Fibroblast of gingiva (primary cell): ENCODE measurements at regions not wholly inside any gene's neighbourhood (a gene's known extent, or its start where the extent isn't known, plus 50 kb on each side); places are given as distances from the start of the nearest gene placed in this dataset.

Source experiments
- DNase-seq: peaks from one replicate; pipeline ENCODE4 v3.0.0-alpha.2; 2011; ENCODE audit warnings: low read depth

GRCh38 chr16:73569266-73569980, 521.5 kb upstream of the ZFHX3 start:
- no peak for DNase-seq

- DNase-seq, result no peak
These were observed 520.8 kb upstream of the ZFHX3 start for GRCh38 chr16:73568769-73569168.

- DNase-seq, result no peak
These were observed 518.0 kb upstream of the ZFHX3 start for GRCh38 chr16:73565925-73566324.

GRCh38 chr16:73565263-73565662, 517.3 kb upstream of the ZFHX3 start:
- no peak for DNase-seq

- no peak for DNase-seq
These were observed 515.8 kb upstream of the ZFHX3 start for GRCh38 chr16:73563709-73564108.

- DNase-seq, result no peak
These were observed 512.6 kb upstream of the ZFHX3 start for GRCh38 chr16:73560497-73560896.

GRCh38 chr16:73558219-73558618, 510.3 kb upstream of the ZFHX3 start:
- no peak for DNase-seq

- no peak for DNase-seq
These were observed 506.2 kb upstream of the ZFHX3 start for GRCh38 chr16:73553941-73554660.

- DNase-seq, result no peak
These were observed 502.2 kb upstream of the ZFHX3 start for GRCh38 chr16:73549984-73550631.

- DNase-seq, result no peak
These were observed 499.9 kb upstream of the ZFHX3 start for GRCh38 chr16:73547552-73548403.

GRCh38 chr16:73546341-73546845, 498.5 kb upstream of the ZFHX3 start:
- no peak for DNase-seq

GRCh38 chr16:73545755-73546154, 497.8 kb upstream of the ZFHX3 start:
- DNase-seq, result no peak

- DNase-seq, result no peak
These were observed 497.4 kb upstream of the ZFHX3 start for GRCh38 chr16:73545290-73545689.

- no peak for DNase-seq
These were observed 496.9 kb upstream of the ZFHX3 start for GRCh38 chr16:73544826-73545225.

GRCh38 chr16:73543970-73544599, 496.2 kb upstream of the ZFHX3 start:
- no peak for DNase-seq

- DNase-seq, result no peak
These were observed 495.5 kb upstream of the ZFHX3 start for GRCh38 chr16:73543331-73543969.

- no peak for DNase-seq
These were observed 495.0 kb upstream of the ZFHX3 start for GRCh38 chr16:73542885-73543284.

GRCh38 chr16:73537921-73538320, 490.0 kb upstream of the ZFHX3 start:
- no peak for DNase-seq

- DNase-seq, result no peak
These were observed 489.0 kb upstream of the ZFHX3 start for GRCh38 chr16:73536931-73537330.

- DNase-seq, result no peak
These were observed 483.1 kb upstream of the ZFHX3 start for GRCh38 chr16:73531021-73531420.

GRCh38 chr16:73530529-73530928, 482.6 kb upstream of the ZFHX3 start:
- no peak for DNase-seq
